ENCODE measurements at regions not wholly inside any gene's neighbourhood (a gene's known extent, or its start where the extent isn't known, plus 50 kb on each side); places are given as distances from the start of the nearest gene placed in this dataset.

- Histone ChIP-seq H3K9me3 (no peaks in the 10 kb centered on the region), H3K4me3 (no peak overlapping the region), H3K27ac (no peak overlapping the region), H3K4me1 (no peaks in the 10 kb centered on the region), H3K27me3 (no peaks in the 10 kb centered on the region), H3K36me3 (no peaks in the 10 kb centered on the region)
- TF ChIP-seq CTCF (IDR thresholded peaks at IDR 0.05) (no peak), POLR2A (IDR thresholded peaks at IDR 0.05) (no peak)
- no peak for DNase-seq
- 74% methylated on average over 3 of the region's 6 CpGs for WGBS (ENCODE audit: insufficient coverage, low coverage, low lambda C conversion rate, missing lambda C conversion rate)
- no peak for ATAC-seq
- intact Hi-C loops (cut with DNase I), result no loop called here
These were observed 654.0 kb upstream of the ACO1 start for GRCh38 chr9:31730398-31730797.

- Histone ChIP-seq H3K4me1 (no peaks in the 10 kb centered on the region), H3K9me3 (no peaks in the 10 kb centered on the region), H3K4me3 (no peak overlapping the region), H3K27ac (no peak overlapping the region), H3K27me3 (no peaks in the 10 kb centered on the region), H3K36me3 (no peaks in the 10 kb centered on the region)
- ATAC-seq, result no peak
- no peak for DNase-seq
- intact Hi-C loops (cut with DNase I), result no loop called here
- TF ChIP-seq CTCF (IDR thresholded peaks at IDR 0.05), result no peak
- no peak for TF ChIP-seq POLR2A (IDR thresholded peaks at IDR 0.05)
- WGBS (ENCODE audit: insufficient coverage, low coverage, low lambda C conversion rate, missing lambda C conversion rate), result 31% methylated on average over 3 of the region's 3 CpGs
These were observed 651.3 kb upstream of the ACO1 start for GRCh38 chr9:31733166-31733565.

GRCh38 chr9:31736581-31737179 is 647.8 kb upstream of the ACO1 start:
- TF ChIP-seq CTCF (IDR thresholded peaks at IDR 0.05), result no peak
- TF ChIP-seq POLR2A (IDR thresholded peaks at IDR 0.05), result no peak
- Histone ChIP-seq H3K4me1 (no peaks in the 10 kb centered on the region), H3K36me3 (no peaks in the 10 kb centered on the region), H3K27ac (no peak overlapping the region), H3K9me3 (no peaks in the 10 kb centered on the region), H3K4me3 (no peak overlapping the region), H3K27me3 (no peaks in the 10 kb centered on the region)
- 77% methylated on average over 1 of the region's 1 CpG for WGBS (ENCODE audit: insufficient coverage, low coverage, low lambda C conversion rate, missing lambda C conversion rate)
- intact Hi-C loops (cut with DNase I), result no loop called here
- DNase-seq (no peak), ATAC-seq (no peak)

- 11% methylated on average over 1 of the region's 1 CpG for WGBS (ENCODE audit: insufficient coverage, low coverage, low lambda C conversion rate, missing lambda C conversion rate)
- Histone ChIP-seq H3K4me1 (no peaks in the 10 kb centered on the region), H3K27ac (no peak overlapping the region), H3K9me3 (no peaks in the 10 kb centered on the region), H3K27me3 (no peaks in the 10 kb centered on the region), H3K36me3 (no peaks in the 10 kb centered on the region), H3K4me3 (no peak overlapping the region)
- DNase-seq, result no peak
- TF ChIP-seq CTCF (IDR thresholded peaks at IDR 0.05), result no peak
- no peak for TF ChIP-seq POLR2A (IDR thresholded peaks at IDR 0.05)
- intact Hi-C loops (cut with DNase I), result no loop called here
- ATAC-seq, result no peak
These were observed 643.7 kb upstream of the ACO1 start for GRCh38 chr9:31740705-31741104.

GRCh38 chr9:31744589-31744988 is 639.9 kb upstream of the ACO1 start:
- H3K27ac ChIP-seq, result no peak overlapping the region
- H3K36me3 ChIP-seq, result no peaks in the 10 kb centered on the region
- WGBS (ENCODE audit: insufficient coverage, low coverage, low lambda C conversion rate, missing lambda C conversion rate), result 38% methylated on average over 3 of the region's 3 CpGs
- no peak overlapping the region for H3K4me3 ChIP-seq
- H3K4me1 ChIP-seq, result no peaks in the 10 kb centered on the region
- no peaks in the 10 kb centered on the region for H3K9me3 ChIP-seq
- TF ChIP-seq POLR2A (IDR thresholded peaks at IDR 0.05) (no peak), CTCF (IDR thresholded peaks at IDR 0.05) (no peak)
- intact Hi-C loops (cut with DNase I), result no loop called here
- ATAC-seq, result no peak
- no peaks in the 10 kb centered on the region for H3K27me3 ChIP-seq
- DNase-seq, result no peak

All from right lobe of liver (tissue), 6 donors.